ENCODE measurements at regions not wholly inside any gene's neighbourhood (a gene's known extent, or its start where the extent isn't known, plus 50 kb on each side); places are given as distances from the start of the nearest gene placed in this dataset.

GRCh38 chr9:78479441-78479840 is 182.5 kb downstream of the PSAT1 start (continued):
- TF ChIP-seq CHD7 (IDR thresholded peaks at IDR 0.05; ENCODE audit: insufficient replicate concordance, low read length) (no peak), FOSL1 (IDR thresholded peaks at IDR 0.05; ENCODE audit: insufficient read depth, low read depth, low read length) (no peak), SIN3A (conservative IDR thresholded peaks at IDR 0.05 in 1 of 2, IDR thresholded peaks at IDR 0.05 in 1 of 2; ENCODE audit: low read depth in 1 of 2, low read length in 2 of 2) (no peak), RXRA (IDR thresholded peaks at IDR 0.05; ENCODE audit: insufficient read depth, low read depth, low read length) (no peak), SAP30 (IDR thresholded peaks at IDR 0.05; ENCODE audit: insufficient read depth, insufficient replicate concordance, low read length) (no peak), SP1 (IDR thresholded peaks at IDR 0.05; ENCODE audit: low read depth, low read length) (no peak), ASH2L (IDR thresholded peaks at IDR 0.05; ENCODE audit: low read length) (no peak), JUND (IDR thresholded peaks at IDR 0.05; ENCODE audit: low read length) (no peak), TCF12 (IDR thresholded peaks at IDR 0.05; ENCODE audit: low read depth, low read length) (no peak)
